SK-N-DZ (cell line): ENCODE measurements at regions not wholly inside any gene's neighbourhood (a gene's known extent, or its start where the extent isn't known, plus 50 kb on each side); places are given as distances from the start of the nearest gene placed in this dataset.

Experiments
- DNase-seq: peaks from one replicate; pipeline ENCODE4 v3.0.0-alpha.2; 2015; ENCODE audit warnings: low spot score

DNA sequence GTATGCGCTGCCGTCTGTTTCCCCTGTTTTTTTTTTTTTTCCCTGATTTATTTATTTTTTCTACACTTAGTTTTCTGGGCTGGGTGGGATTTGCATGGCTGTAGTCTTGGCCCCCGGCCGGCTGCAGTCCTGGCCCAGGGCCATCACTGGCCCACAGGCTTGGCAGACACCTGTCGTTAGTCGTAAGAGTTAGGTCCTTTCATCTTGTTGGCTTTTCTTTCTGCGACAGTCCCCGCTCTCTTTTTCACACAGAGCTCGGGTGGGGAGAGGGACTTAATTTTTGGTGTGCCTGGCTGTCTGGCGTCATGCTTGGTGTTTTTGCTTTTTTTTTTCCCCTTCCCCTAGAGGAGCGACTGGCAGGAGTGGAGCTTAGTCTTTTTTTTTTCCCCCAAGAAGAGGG lies 183.4 kb downstream of the KLF13 start:
- no peak for DNase-seq

DNA sequence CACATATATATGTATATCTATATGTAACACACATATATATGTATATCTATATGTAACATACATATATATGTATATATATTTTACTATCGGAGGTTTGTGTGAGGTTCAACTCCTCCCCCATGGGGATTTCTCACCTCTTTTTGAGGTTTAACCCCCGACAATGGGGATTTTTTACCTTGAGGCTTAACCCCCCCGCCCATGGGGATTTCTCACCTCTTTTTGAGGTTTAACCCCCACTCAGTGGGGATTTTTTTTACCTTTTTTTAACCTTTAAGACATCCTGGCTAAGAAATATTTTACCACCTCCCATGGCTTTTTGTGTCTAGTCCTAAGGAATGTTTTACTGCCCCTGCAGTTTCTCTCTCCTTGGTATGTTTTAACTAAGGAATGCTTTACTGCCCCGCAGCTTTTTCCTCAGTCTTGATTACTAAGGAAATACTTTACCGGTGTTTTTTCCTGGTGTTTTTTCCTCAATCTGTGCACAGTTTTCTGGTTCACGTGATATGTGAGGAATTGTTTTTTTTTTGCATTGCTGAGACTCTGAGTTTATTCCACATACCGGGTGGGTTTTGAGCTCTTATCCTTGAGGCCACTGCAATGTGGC lies 185.2 kb downstream of the KLF13 start:
- no peak for DNase-seq

DNA sequence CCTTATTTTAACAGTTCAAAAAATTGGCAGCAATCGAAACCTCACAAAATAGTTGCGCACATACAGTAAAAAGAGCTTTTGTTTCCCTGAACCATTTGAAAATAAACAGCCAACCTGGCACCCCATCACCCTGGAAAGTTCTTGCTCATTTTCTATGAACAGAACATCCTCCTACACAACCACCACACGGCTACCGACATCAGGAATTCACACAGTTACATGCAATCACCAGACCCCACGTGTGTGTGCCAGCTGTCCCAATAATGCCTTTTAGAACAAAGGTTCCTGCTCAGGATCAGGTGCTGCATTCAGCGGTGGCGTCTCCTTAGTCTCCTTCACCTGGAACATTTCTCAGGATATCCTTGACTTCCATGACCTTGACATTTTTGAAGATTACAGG lies 186.5 kb downstream of the KLF13 start:
- DNase-seq: no peak

DNA sequence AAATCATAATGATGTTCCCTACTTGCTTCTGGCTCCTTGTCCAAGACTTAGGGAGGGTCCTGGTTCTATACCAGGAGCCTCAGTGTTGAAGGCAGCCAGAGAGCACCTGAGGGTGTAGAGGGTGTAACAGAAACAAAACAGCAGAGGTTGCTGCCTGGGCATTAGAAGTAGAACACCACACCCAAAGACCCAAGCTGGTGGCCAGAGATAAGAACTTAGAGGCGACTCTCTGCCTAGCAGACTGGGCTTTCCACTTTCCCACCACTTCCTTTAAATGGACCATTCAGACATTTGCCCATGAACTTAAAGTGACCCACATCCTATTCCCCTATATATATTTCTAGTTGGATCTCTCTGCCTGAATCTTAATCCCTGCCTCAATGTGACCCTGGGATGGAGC lies 189.8 kb downstream of the KLF13 start:
- DNase-seq: no peak

DNA sequence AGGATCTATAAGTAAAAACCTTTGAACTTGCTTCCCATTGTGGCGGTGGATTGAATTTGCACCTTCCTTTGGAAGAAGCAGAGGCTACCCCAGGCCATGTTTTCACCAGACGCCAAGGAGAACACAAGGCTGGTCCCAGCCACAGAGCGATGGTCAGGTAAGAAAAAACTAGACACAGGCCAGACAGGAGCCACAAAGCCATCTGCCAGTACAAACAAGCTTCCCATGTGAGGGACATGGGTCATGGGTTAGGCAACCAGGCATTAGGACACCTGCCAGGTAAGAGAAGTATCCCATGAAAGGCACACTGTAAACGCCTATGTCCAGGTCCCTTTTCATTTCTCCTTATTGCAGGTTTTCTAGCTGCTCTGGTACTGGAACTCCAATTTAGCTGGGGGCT lies 190.2 kb downstream of the KLF13 start:
- DNase-seq: no peak

DNA sequence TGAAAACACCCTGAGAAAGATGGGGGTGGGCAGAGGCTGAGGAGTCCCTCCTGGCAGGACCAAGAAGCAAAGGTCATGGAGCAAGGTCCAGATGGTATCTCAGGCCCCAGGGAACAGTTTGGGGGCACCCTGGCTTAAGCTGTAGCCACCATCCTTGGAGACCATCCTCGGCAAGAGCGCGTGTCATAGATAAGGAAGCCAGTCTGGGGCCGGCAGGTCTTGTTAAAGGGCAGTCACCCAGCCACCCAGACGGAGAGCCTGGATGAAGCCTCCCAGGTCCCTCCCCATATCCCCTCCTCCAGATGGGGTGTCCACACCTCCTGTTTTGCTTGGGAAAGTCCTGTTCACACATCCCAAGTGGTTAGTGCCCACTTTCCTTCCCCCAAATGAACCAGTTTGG lies 191.1 kb downstream of the KLF13 start:
- DNase-seq: no peak

DNA sequence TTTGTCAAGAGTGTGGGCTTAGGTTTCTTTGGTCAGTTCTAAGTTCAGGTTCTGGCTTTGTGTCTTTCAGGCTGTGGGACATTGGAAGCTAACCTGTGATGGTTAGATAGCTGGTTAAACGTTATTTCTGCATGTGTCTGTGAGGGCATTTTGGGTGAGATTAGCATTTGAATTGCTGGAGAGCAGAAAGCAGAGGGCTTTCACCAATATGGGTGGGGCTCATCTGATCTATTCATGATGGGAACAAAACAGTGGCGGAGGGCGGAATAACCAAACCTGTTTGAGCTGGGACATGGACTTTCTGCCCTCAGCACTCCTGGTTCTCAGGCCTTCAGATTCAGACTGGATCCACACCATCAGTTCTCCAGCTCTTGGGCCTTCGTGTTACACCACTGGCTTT lies 195.4 kb downstream of the KLF13 start:
- no peak for DNase-seq

DNA sequence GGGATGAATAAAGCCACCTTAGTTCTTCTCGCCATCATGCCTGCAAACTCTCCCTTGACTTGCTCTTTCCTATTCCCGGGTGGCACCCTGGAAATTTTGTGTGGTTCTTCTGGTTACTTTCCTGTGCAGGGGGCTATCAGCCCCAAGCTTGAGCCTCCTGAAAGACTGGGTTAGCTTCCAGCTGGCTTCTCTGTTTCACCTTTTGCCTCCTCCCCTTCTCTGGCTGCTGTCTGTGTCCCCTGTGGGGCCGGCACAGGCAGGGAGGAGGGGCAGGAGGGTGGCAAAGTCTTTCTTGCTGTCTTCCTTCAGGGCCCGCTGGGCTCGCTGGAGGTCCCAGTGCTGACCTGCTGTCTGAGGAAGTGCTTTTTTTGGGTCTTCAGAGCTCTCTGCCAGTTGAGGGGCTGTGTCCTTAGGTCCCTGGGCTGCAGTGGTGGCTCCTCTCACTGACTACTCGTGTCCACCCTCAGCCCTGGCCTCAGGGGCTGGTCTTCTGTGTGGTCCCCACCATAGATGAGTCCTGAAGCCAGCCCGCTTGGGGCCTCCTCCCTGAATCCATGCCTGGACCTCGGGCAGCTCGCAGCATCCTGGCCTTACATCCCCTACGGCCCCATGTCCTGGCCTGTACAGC lies 196.5 kb downstream of the KLF13 start:
- no peak for DNase-seq

DNA sequence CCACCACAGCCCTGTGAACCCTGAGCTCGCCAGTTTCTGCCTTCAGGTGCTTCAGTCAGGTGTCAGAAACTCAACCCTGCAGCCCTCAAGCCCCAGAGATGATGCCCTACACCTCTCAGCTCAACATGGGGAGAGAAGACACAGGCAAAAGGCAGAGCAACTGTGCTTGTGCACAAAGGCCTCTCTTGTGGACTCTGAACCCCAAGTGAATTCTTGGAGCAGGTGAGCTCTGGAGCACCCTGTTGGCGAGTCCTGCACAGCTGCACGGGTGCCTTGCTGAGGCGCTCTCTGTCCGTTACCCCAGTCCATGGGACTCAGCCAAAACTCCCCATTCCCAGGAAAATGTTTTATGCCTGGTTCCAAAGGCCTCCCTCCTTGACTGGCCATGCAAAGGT lies 197.0 kb downstream of the KLF13 start:
- DNase-seq: no peak

DNA sequence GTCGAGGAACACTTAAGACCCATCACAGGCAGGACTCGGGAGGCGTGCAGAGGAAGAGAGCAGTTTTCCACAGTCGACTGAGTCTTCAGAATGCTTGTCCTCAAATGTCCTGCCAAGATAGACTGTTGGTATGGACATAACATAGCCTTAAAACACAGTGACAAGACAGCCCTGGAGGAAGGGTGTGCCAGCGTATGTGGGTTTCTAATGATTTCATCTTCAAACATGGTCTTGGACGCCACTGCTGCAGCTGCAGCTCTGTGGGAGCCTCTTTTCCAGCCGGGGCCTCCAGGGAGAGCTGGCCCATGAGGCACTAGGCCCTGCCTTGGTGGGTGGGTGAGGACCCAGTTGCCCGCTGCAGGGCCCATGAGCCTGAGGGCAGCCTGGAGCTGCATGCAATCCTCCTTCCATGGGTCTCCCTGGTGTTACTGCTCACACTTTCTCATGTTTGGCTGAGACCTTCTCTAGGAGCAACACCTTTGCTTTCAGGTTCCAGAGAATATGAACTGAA lies 198.6 kb downstream of the KLF13 start:
- DNase-seq: no peak

DNA sequence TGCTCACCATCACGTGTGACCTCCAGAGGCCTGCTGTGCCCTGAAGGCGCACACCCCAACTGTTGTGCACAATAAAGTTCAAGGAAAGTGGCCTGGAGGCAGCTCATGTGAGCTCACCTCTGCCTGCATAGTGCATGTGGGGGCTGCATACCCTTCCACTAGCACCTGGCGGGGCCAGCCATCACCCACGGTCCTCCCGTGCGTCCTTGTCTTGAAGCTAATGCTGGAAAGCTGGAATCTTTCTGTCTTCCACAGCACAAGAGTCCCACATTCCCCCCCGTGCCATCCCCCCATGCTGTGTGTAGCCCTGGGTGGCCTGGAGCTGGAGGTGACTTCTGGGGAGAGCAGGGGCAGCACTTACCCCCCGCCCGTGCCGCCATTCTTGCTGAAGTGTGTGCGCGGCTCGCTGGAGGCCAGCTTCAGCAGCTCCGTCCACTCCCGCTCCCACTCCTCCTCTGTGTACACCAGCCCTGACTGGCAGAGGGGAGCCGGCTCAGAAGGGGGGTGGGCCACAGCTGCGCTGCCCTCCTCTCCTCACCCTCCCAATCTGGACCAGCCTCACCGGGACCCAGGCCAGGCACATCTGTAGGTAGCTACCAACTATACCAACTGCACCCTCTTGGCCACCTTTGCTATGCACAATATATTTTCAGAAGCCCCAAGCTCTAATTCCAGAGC lies 199.5 kb downstream of the KLF13 start:
- no peak for DNase-seq

DNA sequence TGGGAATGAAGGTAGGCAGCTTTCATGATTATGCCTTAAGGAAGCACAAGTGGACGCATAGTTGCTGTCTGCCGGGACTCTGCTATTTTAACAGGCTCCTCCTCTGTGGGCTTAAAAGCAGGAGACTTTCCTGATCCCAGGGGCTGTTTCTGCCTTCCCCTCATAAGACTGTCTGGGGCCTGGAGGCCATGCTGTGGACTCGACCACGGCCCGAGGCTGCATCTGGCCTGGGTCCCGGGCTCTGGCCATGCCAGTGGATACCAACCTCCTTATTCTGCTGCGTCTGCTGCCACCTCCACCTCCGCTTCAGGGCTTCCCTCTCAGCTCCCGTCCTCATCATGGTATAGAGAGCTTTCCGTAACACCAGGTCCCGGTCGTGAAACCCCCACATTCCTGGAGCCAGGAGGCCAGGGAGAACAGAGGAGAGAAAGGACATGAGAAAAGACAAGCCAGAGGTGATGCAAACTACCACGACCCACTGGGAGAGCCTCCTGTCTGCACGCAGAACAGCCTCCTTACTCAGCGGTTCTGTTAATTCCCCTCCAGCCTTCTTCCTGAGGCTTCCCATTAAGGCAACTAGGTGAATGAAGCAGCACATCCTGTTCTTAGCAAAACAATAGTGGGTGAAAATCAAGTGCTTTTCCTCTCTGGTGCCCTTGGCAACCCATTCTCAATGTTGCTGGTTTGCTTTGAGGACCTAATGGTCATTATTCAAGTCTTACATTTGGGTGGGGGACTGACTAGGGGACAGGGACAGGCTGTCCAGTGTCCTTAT lies 200.5 kb downstream of the KLF13 start:
- no peak for DNase-seq

DNA sequence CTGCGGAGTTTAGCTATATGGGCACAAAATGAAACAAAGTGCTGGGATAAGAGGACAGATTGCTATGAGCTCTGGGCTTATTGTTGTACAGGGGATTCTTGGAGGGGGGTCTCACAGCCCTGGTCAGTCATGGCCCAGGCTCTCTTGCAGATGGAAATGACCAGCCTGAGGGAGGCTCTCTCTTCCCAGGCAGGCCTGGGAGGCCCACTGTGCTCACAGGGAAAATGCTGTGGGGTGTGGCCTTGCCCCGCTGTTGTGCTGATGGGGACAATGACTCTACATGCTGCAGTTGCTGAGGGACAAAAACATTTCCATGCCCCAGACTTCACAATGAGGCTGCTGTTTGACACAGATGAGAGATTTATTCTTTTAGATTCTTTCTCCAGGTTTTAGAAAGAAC lies 202.2 kb downstream of the KLF13 start:
- DNase-seq: no peak

DNA sequence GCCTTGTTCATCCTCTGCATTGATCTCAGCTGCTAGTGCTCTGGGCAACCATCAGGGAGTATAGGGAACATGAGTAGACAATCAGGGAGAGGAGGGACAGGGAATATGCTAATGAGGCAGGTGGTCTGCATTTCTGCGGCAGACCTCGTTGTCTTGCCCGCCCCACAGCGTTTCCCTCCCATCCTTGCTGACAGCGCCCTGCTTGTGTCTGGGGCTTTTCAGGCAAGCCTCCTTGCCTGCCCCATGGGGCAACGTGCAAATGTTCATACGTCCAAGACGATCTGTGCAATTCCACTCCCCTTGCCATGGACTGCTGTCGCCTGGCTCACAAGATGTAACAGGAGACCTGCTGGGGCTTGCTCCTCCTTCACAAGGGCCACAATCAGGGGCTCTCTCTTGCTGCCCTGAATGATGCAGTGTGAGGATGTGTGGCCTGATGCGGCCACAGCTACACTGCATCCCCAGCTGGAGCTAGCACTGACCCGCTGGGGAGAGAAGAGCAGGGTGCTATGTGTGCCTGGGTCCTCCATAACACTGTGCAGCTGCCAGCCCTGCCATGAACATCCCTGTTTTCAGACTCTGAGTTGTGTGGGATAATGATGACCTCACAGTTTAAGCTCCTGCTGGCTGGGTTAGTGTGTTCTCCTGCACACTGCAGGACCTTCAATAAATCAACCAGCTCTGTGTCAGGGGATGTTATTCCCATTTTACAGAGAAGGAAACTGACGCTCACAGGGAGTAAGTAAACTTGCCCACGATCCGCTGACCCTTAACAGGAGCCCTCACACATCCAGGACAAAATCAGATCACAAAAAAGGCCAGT lies 211.3 kb downstream of the KLF13 start:
- DNase-seq: peak; percentile 50

DNA sequence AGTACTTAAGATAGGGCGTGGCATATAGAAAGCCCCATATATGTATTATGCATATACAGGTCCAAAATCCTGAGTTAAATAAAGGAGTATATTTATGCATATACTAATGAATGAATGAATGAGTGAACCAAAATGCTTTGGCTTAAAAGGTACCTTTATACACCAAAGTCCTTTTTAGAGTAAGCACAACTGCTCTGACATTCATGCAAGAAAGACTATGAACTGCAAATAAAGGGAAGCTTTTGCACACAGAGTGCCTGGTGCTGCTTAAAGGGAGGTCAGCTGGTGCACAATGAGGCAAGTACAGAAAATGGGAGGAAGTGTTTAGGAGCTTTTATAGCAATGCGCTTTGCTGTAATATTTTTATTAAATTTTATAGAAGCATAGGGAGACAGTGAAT lies 214.0 kb downstream of the KLF13 start:
- DNase-seq: no peak

DNA sequence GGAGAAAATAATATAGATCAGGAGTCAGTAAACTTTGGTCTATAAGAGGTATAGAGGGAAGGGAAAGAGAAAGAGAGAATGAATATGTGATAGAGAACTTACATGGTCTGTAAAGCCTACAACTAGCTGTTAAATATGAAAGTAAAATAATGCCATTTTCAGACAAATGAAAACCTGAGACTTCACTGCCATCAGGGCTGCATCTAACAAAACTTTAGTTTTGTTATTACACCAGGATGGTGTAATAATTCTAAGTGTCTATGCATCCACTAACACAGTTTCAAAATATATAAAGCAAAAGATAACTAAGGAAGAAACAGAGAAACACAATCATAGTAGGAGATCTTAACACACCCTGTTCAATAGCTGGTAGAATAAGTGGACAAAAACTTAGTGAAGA lies 217.7 kb downstream of the KLF13 start:
- no peak for DNase-seq

DNA sequence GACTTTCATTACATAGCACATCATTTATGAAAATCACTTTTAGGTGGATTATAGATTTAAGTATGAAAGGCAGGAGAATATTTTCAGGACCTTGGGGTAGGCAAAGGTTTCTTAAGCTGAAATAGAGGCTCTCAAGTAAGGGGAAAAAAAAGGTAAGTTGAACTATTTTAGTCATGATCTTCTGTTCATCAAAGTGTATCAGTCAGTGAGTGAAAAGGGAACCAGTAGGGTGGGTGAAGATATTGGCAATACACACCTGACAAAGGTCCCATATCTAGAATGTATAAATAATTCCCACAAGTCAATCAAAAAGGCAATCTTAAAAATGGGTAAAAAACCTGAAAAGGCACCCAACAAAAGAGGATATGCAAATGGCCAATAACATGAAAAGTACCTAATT lies 218.6 kb downstream of the KLF13 start:
- DNase-seq: no peak

DNA sequence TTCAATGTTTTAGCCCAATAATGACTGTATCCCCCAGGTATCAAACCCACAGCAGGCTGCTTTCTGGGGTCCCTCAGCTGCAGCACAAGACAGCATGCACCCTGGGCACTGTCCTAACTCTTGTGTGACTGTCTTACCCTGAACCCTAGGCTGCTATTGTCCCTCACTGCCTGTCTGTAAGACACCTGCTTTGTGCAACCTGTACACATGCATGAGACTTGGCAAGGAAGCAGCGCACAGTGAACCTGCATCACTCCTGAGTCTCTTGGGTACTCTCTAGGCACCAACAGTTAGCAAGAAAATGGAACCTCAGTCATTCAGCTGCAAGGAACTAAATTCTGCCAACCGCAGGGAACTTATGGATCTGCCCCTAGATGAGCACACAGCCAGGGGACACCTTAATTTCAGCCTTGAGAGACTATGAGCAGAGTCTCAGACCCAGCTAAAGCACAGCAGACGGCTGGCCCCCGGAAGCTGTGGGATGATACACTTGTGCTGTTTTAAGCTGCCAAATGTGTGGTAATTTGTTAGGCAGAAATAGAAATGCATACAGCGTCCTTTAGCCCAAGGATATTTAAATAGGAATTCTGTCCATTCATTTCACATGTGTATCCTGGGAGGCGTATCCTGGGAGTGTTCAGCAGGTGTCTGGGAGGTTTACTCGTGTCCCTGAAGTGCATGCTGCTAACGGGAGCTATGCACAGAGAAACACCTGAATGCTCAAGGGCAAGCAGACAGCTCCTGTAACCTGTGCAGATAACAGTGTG lies 223.8 kb downstream of the KLF13 start:
- DNase-seq: no peak

DNA sequence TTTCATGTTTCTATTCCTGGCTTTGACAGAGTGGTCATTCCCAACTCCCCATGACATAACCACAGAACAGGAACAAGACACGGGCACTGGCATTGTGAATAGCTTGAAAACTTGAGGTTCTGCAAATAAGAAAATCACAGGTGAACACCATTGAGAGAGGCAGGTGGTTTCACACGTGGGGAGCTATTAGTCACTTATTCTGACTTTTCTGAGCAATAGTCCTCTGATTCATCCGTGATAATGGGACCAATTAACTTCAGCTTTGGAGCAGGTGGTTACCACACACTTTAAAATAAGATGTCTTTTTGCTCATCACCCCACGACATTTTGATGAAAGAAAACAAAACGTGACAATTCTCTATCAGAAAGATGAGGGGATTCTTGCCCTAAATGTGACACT lies 224.7 kb downstream of the KLF13 start:
- DNase-seq: no peak

DNA sequence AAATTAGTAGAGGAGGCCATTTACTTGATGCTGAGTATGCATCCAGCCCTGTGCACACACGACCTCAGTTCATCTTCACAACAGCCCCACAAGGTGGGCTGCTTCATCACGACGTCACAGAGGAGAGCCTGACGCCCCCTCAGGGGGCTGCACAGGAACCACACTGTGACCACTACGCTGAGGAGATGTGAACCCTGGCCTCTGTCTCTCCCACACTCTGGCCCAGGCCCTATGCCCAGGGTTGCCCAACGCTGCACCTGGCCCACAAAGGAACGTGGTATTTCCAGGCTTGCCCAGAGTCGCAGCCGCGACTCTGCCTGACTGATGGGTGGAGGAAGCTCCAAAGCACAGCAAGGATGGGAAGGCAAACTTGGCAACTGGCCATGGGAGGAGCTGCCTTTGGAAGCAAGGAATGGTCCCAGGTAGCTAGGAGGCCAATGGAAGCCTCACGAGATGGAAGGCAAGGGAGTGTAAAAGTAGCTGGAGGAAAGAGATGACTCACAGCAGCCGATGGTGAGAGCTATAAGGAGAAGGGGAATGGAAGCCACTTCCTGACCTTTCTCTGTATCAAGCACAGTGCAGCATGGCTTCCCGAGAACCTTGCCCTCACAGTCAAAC lies 226.0 kb downstream of the KLF13 start:
- DNase-seq: no peak
